Lower leg skin (tissue), 3 donors: ENCODE measurements at regions not wholly inside any gene's neighbourhood (a gene's known extent, or its start where the extent isn't known, plus 50 kb on each side); places are given as distances from the start of the nearest gene placed in this dataset.

Experiments used
- CTCF ChIP-seq, 3 donors: fragments of 450-650 bp; IDR thresholded peaks; one replicate each; pipeline ENCODE4 v1.5.1; 2016; ENCODE audit warnings: antibody characterized with exemption in 3 of 3, mild to moderate bottlenecking in 3 of 3, moderate library complexity in 2 of 3
- POLR2A ChIP-seq, 2 donors: fragments of 450-650 bp; IDR thresholded peaks; one replicate each; pipeline ENCODE4 v1.6.1; 2016 to 2017; ENCODE audit warnings: antibody characterized with exemption in 2 of 2, mild to moderate bottlenecking in 1 of 2, moderate library complexity in 1 of 2

- TF ChIP-seq CTCF (IDR thresholded peaks at IDR 0.05) (no peak), POLR2A (IDR thresholded peaks at IDR 0.05) (no peak)
These were observed 74.7 kb upstream of the IFNAR2 start for GRCh38 chr21:33155005-33155404.
